ENCODE measurements at regions not wholly inside any gene's neighbourhood (a gene's known extent, or its start where the extent isn't known, plus 50 kb on each side); places are given as distances from the start of the nearest gene placed in this dataset.
"Not testable (repeated sequence)": the region's sequence is repeated elsewhere in the genome, so short reads cannot be mapped to it uniquely, and the experiment has no call there.

DNA sequence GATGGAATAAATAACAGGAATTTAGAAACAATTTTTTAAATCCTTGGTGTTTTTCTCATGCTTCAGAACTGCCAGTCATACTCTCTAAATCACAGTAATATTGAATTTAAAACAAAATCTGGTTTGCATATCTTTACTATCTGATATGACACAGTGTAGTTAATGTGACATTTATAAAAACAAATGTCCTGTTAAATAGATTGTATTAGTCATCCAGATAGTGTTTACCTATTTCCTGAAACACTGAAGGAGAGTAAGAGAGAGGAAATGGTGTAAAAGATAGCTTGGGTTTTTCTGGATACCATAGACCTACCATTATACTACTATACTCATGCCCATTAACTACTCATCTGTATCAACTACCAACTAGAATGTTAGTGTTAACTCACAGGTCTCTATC is 292.3 kb downstream of the MAN2A1 start:
- in situ Hi-C loops (cut with HindIII; ENCODE audit: low pct_ligation_motif_present, low pct_unique_long_range_greater_than_20kb, low sequenced_read_pairs), result no loop called here
- no peak for DNase-seq

DNA sequence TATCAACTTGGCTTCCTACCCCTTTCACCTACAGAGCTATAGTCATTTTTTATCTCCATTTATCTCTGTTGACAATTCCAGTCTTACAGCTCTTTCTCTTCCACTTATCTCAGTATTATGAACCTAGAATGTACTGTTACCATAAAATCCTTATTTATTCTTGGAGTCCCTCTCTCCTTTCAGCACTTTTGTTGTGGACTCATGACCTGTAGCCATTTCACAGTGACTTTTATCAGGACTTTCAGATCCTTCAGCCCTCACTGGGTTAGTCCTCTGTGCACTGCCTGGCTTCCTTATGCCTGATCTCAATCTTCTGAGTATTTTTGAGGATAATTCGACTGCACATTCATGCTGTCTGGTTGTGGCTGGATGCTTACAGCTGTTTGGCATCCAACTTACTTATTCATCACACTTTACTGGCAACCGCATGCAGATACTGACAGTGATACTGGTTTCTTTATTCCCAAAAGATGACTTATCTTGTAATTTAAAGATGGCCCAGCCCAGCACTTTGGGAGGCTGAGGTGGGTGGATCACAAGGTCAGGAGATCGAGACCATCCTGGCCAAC is 293.3 kb downstream of the MAN2A1 start:
- no peak for DNase-seq
- in situ Hi-C loops (cut with HindIII; ENCODE audit: low pct_ligation_motif_present, low pct_unique_long_range_greater_than_20kb, low sequenced_read_pairs), result no loop called here

DNA sequence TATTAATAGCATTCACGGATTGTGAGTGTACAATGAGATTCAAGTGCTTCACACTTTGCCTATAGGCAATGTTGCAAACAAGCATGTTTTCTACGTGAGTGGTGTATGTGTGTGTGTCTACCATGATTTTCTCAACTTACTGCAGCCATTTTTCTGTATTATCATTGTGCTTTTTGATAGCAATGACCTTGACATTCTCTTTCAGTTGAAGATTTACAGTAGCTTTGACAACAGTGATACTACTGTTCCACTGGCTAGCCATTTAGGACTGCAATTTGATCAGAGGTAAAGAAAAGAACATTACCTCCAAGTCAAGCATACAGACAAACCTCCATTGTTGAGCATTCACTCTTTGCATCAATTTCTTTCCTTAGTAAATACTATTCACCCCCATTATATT is 297.0 kb downstream of the MAN2A1 start:
- in situ Hi-C loops (cut with HindIII; ENCODE audit: low pct_ligation_motif_present, low pct_unique_long_range_greater_than_20kb, low sequenced_read_pairs), result no loop called here
- DNase-seq, result no peak

DNA sequence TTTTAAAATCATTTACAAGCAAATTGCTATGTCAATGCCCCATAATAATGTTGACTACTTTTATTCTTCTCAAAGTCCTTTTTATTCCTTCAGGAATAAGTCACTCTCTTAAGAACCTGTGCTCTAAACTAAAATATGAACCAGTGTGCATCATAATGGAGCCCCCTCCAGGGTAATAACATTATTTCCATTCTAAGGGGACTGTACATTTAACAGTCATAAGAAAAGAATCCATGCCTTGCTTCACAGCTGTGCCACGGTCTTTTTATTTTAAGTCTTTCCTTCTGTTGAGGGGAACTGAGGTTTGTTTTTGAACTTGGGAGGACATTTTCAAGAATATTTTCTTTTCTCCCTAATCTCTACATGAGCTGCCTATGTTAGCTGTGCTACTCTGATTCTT is 297.6 kb downstream of the MAN2A1 start:
- no peak for DNase-seq
- in situ Hi-C loops (cut with HindIII; ENCODE audit: low pct_ligation_motif_present, low pct_unique_long_range_greater_than_20kb, low sequenced_read_pairs), result no loop called here

DNA sequence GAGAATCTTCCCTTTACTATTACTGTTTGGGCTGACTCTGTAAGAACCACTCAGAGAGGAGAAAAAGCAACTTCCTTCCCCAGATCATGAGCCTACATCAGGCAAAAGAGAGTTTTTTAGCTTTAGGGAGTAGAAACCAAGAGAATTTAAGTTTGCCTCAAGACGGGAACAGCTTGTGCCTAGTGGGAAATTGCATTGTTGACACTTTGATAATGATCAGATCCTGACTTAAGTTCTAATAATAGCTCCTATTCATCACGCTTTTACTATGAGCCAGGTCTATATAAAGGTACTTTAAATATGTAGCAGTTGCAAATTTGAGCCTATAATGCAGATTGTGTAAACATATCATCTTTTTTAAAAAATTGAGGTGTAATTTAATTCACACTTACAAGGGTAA is 298.2 kb downstream of the MAN2A1 start:
- in situ Hi-C loops (cut with HindIII; ENCODE audit: low pct_ligation_motif_present, low pct_unique_long_range_greater_than_20kb, low sequenced_read_pairs), result no loop called here
- DNase-seq, result no peak

DNA sequence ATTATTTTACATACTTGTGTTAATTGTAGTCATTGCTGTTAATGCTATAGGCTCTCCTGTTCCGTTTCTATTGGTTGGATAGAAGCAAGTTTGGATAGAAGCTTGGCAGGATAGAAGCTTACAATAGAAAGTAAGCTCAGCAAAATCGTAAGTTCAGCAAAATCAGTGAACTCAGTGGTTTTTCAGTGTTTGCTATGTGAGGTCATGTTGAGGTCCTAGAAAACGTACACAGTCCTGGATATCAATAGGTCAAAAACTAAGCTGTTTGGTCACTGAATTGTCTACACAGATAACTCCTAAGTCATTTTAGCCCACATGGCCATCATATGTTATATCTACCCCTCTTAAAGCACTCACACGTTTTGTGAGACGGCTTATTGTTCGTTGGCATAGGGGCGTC is 299.4 kb downstream of the MAN2A1 start:
- in situ Hi-C loops (cut with HindIII; ENCODE audit: low pct_ligation_motif_present, low pct_unique_long_range_greater_than_20kb, low sequenced_read_pairs), result no loop called here
- DNase-seq, result no peak

DNA sequence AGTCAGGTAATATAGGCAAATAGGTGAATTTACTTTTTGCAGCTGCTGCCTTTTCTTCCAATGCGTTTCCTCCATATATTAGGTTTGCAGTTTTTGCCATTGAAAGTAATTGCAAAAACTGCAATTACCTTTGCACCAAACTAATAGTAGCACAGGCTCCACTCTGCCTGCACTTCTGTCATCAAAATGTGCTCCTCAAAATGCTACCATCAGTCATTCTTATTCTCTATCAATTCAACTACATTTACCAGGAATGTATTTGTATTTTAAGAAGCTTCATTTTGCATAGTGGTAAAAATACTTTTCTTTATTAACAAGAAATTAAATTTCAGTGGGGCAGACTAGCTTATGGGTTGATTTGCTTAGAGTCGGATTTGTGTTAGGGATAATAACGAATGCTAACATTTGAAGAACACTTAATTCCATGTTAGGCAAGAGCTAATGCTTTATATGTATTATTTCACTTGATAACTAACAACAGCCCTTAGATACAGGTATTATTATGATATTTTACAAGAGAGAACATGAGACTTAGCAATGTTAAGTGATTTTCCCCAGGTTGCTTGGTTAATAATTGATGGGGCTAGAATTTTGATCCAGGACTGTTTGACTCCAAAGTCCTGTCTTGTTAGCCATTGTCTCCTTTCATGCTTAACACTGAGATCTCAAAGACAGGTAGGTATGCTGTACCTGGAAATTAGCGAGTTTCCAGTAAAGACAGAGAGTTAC is 300.4 kb downstream of the MAN2A1 start:
- DNase-seq, result no peak
- in situ Hi-C loops (cut with HindIII; ENCODE audit: low pct_ligation_motif_present, low pct_unique_long_range_greater_than_20kb, low sequenced_read_pairs), result no loop called here

DNA sequence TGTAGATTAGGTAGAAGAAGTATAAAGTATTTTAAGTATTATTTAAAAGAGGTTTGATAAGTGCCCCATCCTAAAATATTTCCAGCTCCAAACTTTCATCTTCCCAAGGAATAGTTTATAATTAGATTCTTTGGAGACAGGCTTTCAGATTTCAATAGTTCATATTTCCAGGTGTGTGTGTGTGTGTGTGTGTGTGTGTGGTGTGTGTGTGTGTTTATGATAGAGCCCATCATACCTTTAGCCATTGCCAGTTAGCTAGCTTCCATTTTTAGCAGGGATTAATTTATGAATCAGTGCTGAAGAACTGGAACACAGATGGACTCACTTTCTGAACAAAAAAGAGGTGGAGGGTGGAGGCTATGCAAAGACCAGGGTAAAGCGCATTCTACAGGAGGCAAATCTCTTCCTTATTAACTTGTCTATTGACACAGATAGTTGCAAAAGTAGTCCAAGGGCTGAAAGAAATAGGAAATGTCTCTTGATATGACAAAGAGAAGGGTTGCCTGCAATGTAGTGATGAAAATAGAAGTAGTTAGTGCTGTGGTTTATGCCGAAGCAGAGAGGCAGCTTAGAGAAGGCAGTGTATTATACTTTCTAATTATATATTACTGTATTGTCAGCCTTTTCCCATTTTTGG is 301.1 kb downstream of the MAN2A1 start:
- DNase-seq, result no peak
- in situ Hi-C loops (cut with HindIII; ENCODE audit: low pct_ligation_motif_present, low pct_unique_long_range_greater_than_20kb, low sequenced_read_pairs), result no loop called here

DNA sequence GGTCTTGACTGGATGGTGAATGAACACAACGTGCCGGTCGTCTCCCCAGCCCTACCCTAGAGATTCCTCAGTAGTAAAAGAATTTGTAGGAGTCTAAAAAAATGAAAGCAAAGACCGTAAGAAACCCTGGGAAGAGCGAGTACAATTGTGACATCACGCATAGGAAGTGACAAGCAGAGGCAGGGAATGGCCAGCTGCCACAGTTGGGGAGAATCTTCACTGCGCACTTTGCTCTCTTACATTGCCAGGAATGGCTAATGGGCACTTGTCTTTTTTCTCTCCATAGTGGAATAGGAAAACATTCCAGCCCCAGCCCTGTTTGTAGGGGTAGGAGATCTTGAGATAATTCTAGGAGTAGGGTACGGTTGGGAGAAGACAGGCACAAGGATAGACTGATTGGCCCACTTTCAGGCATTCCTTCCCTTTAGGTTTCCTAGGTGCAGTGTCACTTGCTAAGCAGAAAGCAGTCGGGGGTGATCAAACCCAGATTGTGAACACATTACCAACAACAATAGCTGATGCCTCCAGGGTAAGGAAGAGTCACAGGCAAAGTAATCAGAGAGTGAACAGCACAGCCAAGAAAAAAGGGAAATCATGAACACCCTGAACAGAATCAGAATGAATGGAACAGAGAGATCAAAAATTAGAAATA is 302.7 kb downstream of the MAN2A1 start:
- in situ Hi-C loops (cut with HindIII; ENCODE audit: low pct_ligation_motif_present, low pct_unique_long_range_greater_than_20kb, low sequenced_read_pairs), result no loop called here
- no peak for DNase-seq

DNA sequence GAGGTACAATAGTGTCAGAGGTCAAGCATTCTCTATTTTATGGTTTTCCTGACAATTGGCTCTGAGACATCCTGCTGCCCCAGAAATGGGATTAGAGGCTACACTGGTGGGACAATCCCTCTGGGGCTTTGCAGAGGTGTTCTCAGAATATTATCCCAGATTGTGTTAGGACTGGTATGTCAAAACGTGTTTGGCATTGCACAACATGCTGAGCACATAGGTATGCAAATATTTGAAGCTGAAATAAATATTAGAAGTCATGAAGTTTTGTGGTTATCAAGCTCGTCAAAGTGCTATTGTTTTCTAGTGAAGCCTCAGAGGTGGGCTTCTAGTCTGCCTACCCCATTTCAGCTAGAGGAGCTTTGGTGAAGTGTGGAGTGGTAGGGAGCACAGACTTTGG is 304.4 kb downstream of the MAN2A1 start:
- DNase-seq, result no peak
- in situ Hi-C loops (cut with HindIII; ENCODE audit: low pct_ligation_motif_present, low pct_unique_long_range_greater_than_20kb, low sequenced_read_pairs), result no loop called here

DNA sequence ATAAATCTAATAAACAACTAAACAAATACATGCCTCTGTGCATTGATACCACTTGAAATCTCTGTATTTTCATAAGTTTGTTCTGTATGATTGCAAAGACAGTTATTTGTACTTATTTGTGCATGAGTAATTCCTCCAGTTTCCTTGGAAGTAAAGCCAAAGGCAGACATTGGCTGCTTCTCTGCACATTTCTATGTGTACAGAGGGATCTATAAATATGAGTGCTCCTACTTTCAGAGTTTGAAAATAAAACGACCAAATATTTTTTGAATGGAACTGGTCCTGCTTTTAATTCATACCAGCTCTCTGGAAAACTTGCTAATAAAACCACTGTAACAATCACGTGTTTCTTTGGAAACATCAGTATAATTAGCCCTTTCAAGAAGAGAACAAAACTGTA is 306.5 kb downstream of the MAN2A1 start:
- no peak for DNase-seq
- in situ Hi-C loops (cut with HindIII; ENCODE audit: low pct_ligation_motif_present, low pct_unique_long_range_greater_than_20kb, low sequenced_read_pairs), result no loop called here

DNA sequence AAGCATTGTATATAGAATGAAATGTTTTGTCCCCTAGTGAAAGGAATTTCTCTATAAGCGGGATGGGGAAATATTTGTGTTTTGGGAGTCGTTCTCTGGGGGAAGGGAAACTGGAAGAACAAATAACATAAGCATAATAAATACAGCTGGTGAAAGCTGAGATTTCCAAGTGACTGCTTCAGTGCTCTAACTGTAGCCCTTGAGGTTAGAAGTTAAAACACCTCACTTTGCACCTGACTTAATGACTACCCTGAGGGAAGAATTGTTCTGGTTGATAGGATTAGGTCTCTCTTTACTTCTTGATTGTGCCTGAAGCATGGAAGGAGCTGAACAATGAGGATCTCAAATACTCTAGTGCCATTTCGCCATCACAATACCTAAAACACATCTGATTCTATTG is 307.4 kb downstream of the MAN2A1 start:
- in situ Hi-C loops (cut with HindIII; ENCODE audit: low pct_ligation_motif_present, low pct_unique_long_range_greater_than_20kb, low sequenced_read_pairs), result no loop called here
- DNase-seq, result no peak

DNA sequence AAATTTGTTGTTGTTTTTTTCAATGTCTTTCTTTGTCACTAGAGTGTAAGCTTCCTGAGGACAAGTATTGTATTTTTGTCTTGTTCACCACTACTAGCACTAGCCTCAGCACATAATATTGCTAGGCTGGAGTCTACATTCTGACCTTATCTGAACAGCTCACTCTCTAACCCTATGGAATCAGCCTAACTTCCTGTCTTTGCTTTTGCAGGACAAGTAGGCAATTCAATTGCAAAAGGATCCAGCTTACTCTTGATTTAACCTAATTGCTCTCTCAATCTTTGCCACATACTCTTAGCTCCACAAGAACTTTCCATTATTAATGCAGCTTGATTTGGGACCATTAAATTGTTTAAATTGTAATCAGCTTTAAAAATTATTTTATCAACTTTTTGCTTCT is 308.5 kb downstream of the MAN2A1 start:
- DNase-seq, result no peak
- in situ Hi-C loops (cut with HindIII; ENCODE audit: low pct_ligation_motif_present, low pct_unique_long_range_greater_than_20kb, low sequenced_read_pairs), result no loop called here

DNA sequence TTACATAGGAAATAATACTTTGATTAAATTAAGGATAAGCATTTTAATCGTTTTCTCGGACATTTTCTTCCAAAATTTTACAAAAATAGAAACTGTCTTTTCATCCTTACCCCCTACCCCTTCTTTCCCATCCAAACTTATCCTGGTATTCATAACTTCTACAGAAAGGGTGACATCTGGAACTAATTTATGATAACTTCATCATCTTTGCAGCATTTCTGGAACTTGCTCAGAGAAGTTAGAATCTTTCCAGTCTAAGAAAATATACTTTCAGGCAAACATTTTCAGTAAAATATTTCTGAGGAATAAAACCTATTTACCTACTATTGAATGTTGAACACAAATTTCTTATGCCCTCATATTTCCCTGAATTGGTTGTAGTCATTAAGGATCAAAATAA is 309.0 kb downstream of the MAN2A1 start:
- DNase-seq, result no peak
- in situ Hi-C loops (cut with HindIII; ENCODE audit: low pct_ligation_motif_present, low pct_unique_long_range_greater_than_20kb, low sequenced_read_pairs), result no loop called here

DNA sequence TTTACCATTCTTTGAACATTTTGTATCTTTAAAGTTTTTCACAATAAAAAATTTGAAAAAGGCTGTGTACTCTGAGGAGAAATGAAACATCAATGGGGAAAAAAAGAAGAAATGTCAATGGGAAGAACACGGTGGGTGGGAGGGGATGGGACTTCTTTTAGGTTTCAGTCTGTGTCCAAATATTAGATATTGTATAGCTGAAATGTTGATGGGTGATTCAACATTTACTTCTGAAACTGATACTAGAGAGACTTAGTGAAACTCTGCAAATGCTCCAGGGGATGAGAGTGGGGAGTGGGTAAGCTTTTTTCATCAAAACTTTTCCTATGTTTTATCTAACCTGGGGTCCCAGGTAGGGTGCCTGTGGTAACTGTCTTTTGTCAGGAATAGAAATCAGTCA is 311.9 kb downstream of the MAN2A1 start:
- DNase-seq, result no peak
- in situ Hi-C loops (cut with HindIII; ENCODE audit: low pct_ligation_motif_present, low pct_unique_long_range_greater_than_20kb, low sequenced_read_pairs), result no loop called here

DNA sequence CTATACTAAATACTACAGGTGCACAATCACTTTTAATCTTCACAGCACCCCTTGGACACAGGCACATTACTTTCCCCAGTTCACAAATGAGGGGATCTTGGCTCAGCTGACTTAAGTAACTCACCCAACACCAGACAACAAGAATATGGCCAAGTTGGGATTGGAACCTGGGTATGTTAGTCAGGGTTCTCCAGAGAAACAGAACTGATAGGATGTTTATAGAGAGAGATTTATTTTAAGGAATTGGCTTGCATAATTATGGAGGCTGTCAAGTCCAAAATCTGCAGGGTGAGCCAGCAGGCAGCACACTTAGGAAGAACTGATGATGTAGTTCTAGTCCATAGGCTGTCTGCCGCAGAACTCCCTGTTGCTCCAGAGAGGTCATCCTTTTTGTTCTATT is 312.9 kb downstream of the MAN2A1 start:
- in situ Hi-C loops (cut with HindIII; ENCODE audit: low pct_ligation_motif_present, low pct_unique_long_range_greater_than_20kb, low sequenced_read_pairs), result no loop called here
- DNase-seq, result no peak

DNA sequence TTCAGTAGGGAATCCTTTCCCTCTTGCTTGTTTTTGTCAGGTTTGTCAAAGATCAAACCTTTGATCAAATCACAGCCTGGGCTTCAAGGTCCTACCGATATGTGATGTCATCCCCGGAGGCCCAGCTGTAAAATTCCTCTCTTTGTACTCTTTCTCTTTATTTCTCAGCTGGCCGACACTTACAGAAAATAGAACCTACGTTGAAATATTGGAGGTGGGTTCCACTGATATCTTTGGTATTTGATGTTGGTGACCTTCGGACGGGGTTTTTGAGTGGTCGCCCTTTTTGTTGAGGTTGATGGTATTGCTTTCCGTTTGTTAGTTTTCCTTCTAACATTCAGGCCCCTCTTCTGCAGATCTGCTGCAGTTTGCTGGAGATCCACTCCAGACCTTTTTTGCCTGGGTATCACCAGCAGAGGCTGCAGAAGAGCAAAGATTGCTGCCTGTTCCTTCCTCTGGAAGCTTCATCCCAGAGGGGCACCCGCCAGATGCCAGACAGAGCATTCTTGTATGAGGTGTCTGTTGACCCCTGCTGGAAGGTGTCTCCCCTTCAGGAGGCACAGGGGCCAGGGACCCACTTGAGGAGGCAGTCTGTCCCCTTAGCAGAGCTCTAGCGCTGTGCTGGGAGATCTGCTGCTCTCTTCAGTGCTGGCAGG is 316.3 kb downstream of the MAN2A1 start:
- DNase-seq; in situ Hi-C loops (cut with HindIII; ENCODE audit: low pct_ligation_motif_present, low pct_unique_long_range_greater_than_20kb, low sequenced_read_pairs): not testable (repeated sequence)

DNA sequence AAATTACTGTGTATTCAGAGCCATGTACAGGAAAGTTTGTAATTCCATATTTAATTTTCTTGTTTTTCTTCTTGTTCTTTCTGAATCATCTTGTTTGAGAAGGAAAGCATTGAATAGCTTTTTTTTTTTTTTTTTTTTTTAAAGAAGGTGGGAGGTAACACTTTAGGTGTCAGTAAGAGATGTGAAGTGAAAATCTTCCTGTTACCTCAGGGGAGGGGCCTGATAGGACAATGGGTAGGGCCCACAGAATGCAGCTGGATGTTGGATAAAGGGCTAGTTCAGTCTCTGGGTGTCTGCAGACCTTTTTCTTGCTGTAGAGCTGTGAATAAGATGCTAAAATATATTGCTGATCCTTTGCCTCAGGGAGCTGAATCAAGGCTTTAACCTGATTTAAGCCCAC is 317.4 kb downstream of the MAN2A1 start:
- DNase-seq, result no peak
- in situ Hi-C loops (cut with HindIII; ENCODE audit: low pct_ligation_motif_present, low pct_unique_long_range_greater_than_20kb, low sequenced_read_pairs), result no loop called here

DNA sequence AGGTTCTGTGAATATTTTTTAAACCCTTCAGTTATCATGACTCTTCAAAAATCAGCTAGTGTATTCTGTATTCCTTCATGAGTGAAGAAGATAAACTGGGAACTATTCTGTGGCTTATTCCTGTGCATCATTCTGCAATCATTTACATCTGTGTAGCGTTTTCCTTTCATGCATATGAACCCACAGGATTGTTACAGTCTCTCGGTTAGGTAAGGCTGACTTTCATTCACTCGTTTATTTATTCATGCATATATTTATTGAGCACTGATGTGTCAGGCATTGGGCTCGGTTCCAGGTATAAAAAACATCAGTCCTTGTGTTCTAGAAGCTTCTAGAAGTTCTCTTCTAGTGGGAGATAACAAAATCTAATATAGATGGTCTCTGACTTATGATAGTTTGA is 318.4 kb downstream of the MAN2A1 start:
- in situ Hi-C loops (cut with HindIII; ENCODE audit: low pct_ligation_motif_present, low pct_unique_long_range_greater_than_20kb, low sequenced_read_pairs), result no loop called here
- DNase-seq, result no peak
